Inflammatory macrophage (primary cell): ENCODE measurements at regions not wholly inside any gene's neighbourhood (a gene's known extent, or its start where the extent isn't known, plus 50 kb on each side); places are given as distances from the start of the nearest gene placed in this dataset.
"Not testable (repeated sequence)": the region's sequence is repeated elsewhere in the genome, so short reads cannot be mapped to it uniquely, and the experiment has no call there.

Experiments
- DNase-seq, 2 donors: peaks; one replicate each; pipeline ENCODE4 v3.0.0-alpha.2; 2020 to 2022

- no peak for DNase-seq
Measured at GRCh38 chr3:6228958-6229683, 631.8 kb upstream of the GRM7 start.

DNA sequence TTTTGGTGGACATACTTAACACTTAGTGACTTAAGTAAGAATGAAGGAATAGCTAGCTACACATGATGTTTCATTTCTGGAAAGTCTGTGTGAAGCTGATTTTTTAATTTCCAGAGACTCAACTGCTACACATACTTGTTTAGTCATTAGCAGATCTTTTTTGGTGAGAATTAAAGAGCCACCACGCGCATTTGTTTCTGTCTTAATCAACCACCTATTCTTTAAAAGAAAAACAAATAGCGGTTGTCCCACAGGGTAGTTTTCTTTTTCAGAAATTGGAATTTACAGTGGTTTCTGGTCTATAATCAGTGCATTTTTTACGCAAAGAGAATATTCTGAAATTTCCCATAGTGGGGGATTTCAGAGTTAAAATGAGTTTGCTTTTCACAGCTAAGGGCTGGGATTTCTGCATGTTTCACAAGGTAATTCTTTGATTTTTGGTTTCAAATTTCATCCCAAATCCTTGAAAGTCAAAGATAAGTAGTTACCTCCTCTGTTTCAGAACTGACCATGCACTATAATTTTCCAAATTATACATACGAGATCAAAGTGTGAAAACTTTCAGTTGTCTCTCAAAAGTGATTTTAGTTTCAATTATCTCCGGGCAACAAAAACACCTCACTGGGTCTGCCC, 631.0 kb upstream of the GRM7 start:
- no peak for DNase-seq

DNA sequence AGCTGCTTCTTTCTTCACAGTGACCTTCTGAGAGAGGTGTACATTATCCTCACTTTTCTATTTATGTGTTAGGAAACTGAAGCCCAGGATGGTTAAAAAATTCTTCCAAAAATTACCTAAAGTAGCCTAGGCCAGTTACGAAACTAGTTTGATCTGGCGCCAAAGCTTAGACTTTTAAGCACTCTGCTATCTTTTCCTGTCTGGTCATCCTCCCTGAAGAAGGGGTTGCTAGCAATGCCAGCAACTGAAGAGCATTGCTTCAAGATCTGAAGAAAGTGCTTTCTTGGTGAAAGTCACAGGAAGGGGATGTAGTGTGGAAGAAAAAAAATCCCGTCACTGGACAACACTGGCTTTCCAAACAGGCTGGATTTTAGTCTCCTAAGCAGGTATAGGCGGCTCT, 618.8 kb upstream of the GRM7 start:
- DNase-seq = no peak

DNA sequence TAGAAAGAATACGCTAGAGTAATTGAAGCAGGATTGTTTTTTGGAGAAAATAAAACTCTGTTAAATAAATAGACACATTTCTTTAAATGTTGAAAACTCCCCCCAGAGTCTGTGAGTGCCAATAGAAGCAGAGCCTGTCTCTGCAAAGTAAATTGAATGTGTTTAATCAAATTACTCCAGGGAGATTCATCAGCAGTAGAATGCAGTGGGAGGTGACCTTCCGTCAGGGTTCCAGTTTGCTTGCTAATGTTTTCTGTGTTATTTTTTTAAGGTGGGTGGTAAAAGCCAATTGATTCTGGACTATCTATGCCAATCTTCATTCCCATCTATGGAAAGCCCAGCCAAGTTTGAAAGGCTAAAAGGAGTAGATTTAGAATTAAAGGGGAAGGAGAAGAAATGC, 612.4 kb upstream of the GRM7 start:
- no peak for DNase-seq

DNA sequence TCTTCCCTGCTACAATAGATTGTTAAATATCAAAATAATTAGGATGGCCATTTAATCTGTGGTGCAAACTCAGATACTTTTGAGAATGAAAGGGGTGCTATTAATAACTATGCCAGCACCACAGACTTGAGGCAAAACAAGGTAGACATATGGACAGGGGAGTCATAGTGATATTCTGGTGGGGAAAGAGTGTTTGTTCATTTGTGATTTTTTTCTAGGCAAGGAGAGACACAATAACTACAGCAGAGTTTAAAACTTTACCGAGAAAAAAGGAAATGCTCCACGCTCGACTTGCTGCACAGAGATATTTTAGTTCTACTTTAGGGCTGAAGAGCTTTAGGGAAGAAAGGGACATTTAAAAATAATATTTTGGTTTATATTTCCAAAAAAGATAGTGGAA, 611.2 kb upstream of the GRM7 start:
- DNase-seq = no peak

DNA sequence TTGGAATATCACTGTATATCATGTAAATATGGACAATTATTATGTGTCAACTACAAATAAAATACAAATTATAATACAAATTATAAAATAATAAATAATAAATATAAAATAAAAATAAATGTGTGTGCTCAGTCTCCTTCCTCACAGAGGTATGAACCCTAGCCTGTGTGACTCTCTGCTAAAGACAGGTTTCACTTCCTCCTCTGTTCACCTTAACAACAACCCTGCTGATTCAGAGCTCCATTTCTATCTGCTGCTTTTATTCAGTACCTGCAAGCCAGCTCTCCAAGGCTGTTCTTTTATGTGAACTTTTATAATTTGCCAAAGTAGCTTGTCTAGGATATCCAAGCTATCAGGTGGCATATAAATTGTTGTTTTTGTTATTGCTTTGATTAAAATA, 610.7 kb upstream of the GRM7 start:
- DNase-seq = no peak

GRCh38 chr3:6251612-6252400, 609.1 kb upstream of the GRM7 start:
- DNase-seq = no peak

DNA sequence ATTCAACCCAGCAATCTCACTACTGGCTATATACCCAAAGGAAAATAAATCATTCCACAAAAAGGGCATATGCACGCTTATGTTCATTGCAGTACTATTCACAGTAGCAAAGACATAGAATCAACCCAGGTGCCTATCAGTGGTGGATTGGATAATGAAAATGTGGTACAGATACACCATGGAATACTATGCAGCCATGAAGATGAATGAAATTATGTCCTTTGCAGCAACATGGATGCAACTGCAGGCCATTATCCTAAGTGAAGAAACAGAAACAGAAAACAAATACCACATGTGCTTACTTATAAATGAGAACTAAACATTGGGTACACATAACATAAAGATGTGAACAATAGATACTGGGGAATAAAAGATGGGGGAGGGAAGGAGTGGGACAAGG, 606.4 kb upstream of the GRM7 start:
- DNase-seq = no peak

GRCh38 chr3:6255229-6255628, 605.7 kb upstream of the GRM7 start:
- no peak for DNase-seq

- no peak for DNase-seq
Measured at GRCh38 chr3:6260551-6261191, 600.2 kb upstream of the GRM7 start.

DNA sequence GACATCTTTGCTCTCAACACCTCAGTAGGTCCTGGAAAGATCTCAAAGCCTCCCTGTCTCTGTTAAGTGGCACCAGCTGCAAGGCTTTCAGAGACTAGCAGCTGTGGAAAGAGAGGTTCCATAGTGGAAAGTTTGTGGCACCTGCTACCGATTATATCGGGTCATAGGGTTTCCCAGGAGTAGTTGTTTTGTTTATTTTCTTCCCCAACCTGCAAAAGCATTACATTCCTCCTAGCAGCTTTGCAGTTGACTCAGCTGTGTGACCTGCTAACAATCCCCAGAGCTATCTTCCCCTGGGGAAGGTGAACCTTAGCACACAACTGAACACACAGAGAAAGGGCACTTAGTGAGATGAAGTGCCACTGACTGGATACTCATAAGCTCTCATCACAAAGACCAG, 598.9 kb upstream of the GRM7 start:
- no peak for DNase-seq

GRCh38 chr3:6264036-6264435, 596.9 kb upstream of the GRM7 start:
- DNase-seq = no peak

- no peak for DNase-seq
Measured at GRCh38 chr3:6264906-6265305, 596.0 kb upstream of the GRM7 start.

DNA sequence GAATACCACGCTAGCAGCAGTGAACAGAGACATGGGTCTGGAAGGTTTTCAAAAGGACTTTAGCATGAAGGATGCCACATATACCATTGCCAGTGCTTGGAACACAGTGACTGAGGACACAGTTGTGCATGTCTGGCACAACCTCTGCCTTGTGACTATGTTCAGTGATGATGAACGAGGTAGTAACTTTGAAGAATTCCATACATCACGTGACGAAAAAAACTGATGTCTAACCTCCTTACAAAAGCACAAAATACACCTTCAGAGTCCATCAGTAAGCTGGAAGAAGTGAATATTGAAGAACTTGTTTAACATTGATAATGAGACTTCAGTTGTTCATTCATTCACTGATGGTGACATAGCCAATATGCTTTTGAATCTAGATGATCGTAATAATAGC, 594.8 kb upstream of the GRM7 start:
- DNase-seq = no peak

- no peak for DNase-seq
Measured at GRCh38 chr3:6273878-6274277, 587.0 kb upstream of the GRM7 start.

- DNase-seq = no peak
Measured at GRCh38 chr3:6281662-6282061, 579.3 kb upstream of the GRM7 start.

DNA sequence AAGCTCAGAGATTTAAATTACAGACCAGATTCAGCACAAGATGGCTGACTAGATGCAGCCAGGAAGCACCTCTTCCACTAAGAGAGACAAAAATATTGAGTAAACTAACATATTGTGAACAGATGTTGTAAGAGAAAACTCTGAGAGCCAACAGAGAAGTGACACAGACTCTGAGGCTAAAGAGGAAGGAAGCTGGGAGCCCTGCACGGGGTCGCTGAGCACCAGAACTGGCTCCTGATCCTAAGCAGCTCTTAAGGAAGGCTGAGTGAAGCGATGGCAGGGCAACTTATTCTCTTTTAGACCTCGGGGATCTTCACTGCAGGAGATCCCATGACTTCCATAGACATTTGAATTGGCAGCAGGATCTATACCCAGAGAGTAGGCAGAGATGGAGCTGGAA, 578.0 kb upstream of the GRM7 start:
- peak; percentile 50 to 64 for DNase-seq

GRCh38 chr3:6287088-6287875, 573.6 kb upstream of the GRM7 start:
- DNase-seq = no peak

DNA sequence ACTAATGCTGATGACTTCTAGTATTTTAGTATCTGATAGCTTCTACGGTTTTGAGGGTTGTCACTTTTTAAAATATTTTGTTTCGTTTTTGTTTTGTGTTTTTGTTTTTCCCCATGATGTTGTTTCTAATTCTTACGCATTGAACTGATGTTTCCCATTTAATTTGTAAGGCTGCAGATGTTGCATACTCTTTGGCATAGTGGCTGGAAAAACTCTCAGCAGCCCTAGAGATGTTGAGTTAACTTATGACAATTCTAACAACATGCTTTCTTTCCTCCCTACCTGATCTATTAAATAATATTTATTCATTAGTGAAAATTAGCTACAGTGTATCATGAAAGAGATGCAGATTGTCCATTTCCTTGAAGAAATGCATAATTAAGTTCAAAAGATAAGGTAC, 559.3 kb upstream of the GRM7 start:
- DNase-seq = no peak

DNA sequence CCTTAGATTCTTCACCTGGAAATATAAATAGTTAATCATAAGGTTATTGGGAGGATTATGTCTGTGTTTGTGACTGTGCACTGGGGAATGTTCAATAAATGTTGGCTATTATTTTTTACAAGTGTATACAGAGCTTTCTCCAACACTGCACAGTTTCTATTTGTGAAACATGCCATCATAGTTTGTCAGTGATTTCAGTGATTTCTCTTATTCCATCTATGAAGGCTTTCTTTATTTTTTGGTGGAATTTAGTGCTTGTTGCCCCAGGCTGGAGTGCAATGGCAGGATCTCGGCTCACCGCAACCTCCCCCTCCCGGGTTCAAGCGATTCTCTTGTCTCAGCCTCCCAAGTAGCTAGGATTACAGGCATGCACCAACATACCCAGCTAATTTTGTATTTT, 545.0 kb upstream of the GRM7 start:
- DNase-seq = no peak

- no peak for DNase-seq
Measured at GRCh38 chr3:6321999-6322398, 538.9 kb upstream of the GRM7 start.

DNA sequence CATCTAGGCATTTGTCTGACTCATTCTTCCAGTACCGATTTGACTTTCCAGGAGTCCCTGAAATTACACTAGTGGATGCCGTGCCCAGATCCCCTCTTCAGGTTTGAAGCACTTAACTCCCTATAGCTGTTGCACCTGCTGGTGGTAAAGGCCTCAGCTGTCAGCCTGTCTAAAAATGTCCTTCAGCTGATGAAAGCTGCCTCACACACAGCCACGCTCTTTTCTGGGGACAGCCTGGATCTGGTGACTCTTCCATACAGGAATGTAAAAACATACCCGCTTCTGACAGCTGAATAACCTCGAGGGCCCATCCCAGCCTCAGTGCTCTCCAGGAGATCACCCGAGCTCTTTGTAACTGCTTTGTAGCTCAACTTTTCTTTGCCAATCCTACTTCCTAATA, 534.1 kb upstream of the GRM7 start:
- DNase-seq = no peak

DNA sequence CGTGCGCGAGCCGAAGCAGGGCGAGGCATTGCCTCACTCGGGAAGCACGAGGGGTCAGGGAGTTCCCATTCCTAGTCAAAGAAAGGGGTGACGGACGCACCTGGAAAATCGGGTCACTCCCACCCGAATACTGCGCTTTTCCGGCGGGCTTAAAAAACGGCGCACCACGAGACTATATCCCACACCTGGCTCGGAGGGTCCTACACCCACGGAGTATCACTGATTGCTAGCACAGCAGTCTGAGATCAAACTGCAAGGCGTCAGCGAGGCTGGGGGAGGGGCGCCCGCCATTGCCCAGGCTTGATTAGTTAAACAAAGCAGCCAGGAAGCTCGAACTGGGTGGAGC, 520.0 kb upstream of the GRM7 start:
- DNase-seq = not testable (repeated sequence)
